Panc1 (cell line): ENCODE measurements at regions not wholly inside any gene's neighbourhood (a gene's known extent, or its start where the extent isn't known, plus 50 kb on each side); places are given as distances from the start of the nearest gene placed in this dataset.

ENCODE experiments used
- ATAC-seq: fragments of 200-7000 bp; cut with Tn5 transposase; 2 replicates; pipeline ENCODE4 v1.9.1; 2020; ENCODE audit warnings: mild to moderate bottlenecking, moderate library complexity
- BruUV-seq: library from RNA; stranded (reverse); fragments of 400-500 nt; replicated peaks from 2 replicates; lab custom pipeline; 2021; lab: Mats Ljungman, UMichigan
- CTCF ChIA-PET: fragments of 300-600 bp; sonication (Branson Sonifier 250); formaldehyde crosslinking; loops from one replicate; lab custom pipeline; 2022; ENCODE audit warnings: antibody characterized with exemption; lab: Charles Lee
- POLR2A ChIA-PET: fragments of 300-600 bp; sonication (Branson Sonifier 250); formaldehyde crosslinking; loops from one replicate; lab custom pipeline; 2022; ENCODE audit warnings: antibody characterized with exemption; lab: Charles Lee
- DNase-seq: peaks from one replicate; pipeline ENCODE4 v3.0.0-alpha.2; 2010; ENCODE audit warnings: low read depth, low spot score
- H3K27ac ChIP-seq: 2 replicates; pipeline ENCODE4 v1.5.1; 2011; ENCODE audit warnings: mild to moderate bottlenecking, low read length, inconsistent platforms
- H3K27me3 ChIP-seq: fragments of 200-500 bp; sonication (Bioruptor generic); 2 replicates; pipeline ENCODE4 v1.6.0; 2014; ENCODE audit warnings: low read length, inconsistent platforms; ENCODE audit not compliant: control insufficient read depth, insufficient read depth
- H3K36me3 ChIP-seq: fragments of 200-500 bp; sonication (Bioruptor generic); 2 replicates; pipeline ENCODE4 v1.5.1; 2014; ENCODE audit warnings: inconsistent platforms, mild to moderate bottlenecking, low read length, moderate library complexity; ENCODE audit not compliant: control insufficient read depth, insufficient read depth
- H3K4me1 ChIP-seq: 2 replicates; pipeline ENCODE4 v1.5.1; 2011; ENCODE audit warnings: inconsistent platforms, mild to moderate bottlenecking, low read length, moderate library complexity; ENCODE audit not compliant: control insufficient read depth, insufficient read depth
- H3K4me3 ChIP-seq, 2 experiments: 2 replicates each; pipeline ENCODE4 v1.5.1; 2011 to 2012; ENCODE audit warnings: low read depth in 2 of 2, low read length in 2 of 2, mild to moderate bottlenecking in 2 of 2, inconsistent platforms in 1 of 2, moderate library complexity in 1 of 2
- H3K9me3 ChIP-seq: fragments of 200-500 bp; sonication (Bioruptor generic); 2 replicates; pipeline ENCODE4 v1.5.1; 2014; ENCODE audit warnings: low read depth, mild to moderate bottlenecking, inconsistent platforms, low read length, moderate library complexity; ENCODE audit not compliant: control insufficient read depth, insufficient read depth
- POLR2AphosphoS5 ChIP-seq: IDR thresholded peaks from 2 replicates; pipeline ENCODE4 v1.6.1; 2012; ENCODE audit warnings: mild to moderate bottlenecking, low read depth, low read length, moderate library complexity
- SIN3A ChIP-seq: IDR thresholded peaks from 2 replicates; pipeline ENCODE4 v1.6.1; 2012; ENCODE audit warnings: low read depth, mild to moderate bottlenecking, low read length, moderate library complexity, borderline replicate concordance; ENCODE audit not compliant: insufficient read depth
- TCF7L2 ChIP-seq: IDR thresholded peaks from 2 replicates; pipeline ENCODE4 v1.6.1; 2011; ENCODE audit warnings: mild to moderate bottlenecking, low read depth, low read length, inconsistent platforms
- in situ Hi-C: cut with HindIII; loops from 2 replicates; pipeline ENCODE4 v1.10.0; 2016; ENCODE audit warnings: low sequenced_read_pairs, low pct_unique_long_range_greater_than_20kb
- intact Hi-C: fragments of 100-400 bp; cut with micrococcal nuclease; formaldehyde crosslinking; loops from one replicate; pipeline ENCODE4 v1.10.0; 2022; ENCODE audit not compliant: unreplicated experiment
- TF ChIP-seq, protein P1 (sequence below), 2 experiments: IDR thresholded peaks; 2 replicates each; pipeline ENCODE4 v1.6.1; 2011 to 2012; ENCODE audit warnings: low read depth in 2 of 2, control low read depth in 1 of 2, low read length in 1 of 2, mild to moderate bottlenecking in 1 of 2, moderate library complexity in 1 of 2; ENCODE audit not compliant: insufficient read depth in 1 of 2
- TF ChIP-seq, protein P2 (sequence below): fragments of 450-650 bp; IDR thresholded peaks from 2 replicates; pipeline ENCODE4 v1.5.1; 2017; ENCODE audit warnings: mild to moderate bottlenecking

DNA sequence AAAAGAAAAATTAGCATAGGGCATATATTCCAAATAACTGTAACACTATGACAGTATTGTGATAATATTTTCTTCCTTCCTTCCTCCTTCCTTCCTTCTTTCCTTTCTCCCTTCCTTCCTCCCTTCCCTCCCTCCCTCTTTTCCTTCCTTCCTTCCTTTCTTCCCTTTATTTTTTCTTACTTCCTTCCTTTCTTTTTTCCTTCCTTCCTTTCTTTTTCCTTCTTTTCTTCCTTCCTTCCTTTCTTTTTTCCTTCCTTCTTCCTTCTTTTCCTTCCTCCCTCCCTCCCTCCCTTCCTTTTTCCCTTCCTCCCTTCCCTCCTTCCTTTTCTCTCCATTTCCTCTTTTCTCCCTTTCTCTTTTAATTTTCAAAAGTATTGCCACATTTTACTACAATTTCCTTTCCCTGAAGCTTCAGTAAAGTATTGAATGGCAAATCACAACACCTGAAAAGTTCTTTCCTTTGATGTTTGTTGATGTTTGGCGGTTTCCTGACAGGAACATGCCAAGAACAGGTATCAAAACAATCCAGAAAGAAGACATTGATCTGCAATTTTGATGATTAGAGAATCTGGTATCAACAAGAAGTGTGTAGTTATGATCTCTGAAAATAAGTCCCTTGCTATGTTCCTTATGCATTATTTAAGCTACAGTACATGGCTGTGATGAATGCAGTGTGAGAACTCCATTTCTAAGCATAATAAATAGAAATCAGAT is 253.1 kb upstream of the EDIL3 start:
- Histone ChIP-seq H3K27me3 (no peaks in the 10 kb centered on the region), H3K9me3 (no peaks in the 10 kb centered on the region), H3K4me3 (no peak overlapping the region), H3K4me1 (no peaks in the 10 kb centered on the region), H3K36me3 (no peaks in the 10 kb centered on the region), H3K27ac (no peak overlapping the region)
- DNase-seq (no peak), ATAC-seq (no peak)
- TF ChIP-seq, protein P1, sequence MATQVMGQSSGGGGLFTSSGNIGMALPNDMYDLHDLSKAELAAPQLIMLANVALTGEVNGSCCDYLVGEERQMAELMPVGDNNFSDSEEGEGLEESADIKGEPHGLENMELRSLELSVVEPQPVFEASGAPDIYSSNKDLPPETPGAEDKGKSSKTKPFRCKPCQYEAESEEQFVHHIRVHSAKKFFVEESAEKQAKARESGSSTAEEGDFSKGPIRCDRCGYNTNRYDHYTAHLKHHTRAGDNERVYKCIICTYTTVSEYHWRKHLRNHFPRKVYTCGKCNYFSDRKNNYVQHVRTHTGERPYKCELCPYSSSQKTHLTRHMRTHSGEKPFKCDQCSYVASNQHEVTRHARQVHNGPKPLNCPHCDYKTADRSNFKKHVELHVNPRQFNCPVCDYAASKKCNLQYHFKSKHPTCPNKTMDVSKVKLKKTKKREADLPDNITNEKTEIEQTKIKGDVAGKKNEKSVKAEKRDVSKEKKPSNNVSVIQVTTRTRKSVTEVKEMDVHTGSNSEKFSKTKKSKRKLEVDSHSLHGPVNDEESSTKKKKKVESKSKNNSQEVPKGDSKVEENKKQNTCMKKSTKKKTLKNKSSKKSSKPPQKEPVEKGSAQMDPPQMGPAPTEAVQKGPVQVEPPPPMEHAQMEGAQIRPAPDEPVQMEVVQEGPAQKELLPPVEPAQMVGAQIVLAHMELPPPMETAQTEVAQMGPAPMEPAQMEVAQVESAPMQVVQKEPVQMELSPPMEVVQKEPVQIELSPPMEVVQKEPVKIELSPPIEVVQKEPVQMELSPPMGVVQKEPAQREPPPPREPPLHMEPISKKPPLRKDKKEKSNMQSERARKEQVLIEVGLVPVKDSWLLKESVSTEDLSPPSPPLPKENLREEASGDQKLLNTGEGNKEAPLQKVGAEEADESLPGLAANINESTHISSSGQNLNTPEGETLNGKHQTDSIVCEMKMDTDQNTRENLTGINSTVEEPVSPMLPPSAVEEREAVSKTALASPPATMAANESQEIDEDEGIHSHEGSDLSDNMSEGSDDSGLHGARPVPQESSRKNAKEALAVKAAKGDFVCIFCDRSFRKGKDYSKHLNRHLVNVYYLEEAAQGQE (IDR thresholded peaks at IDR 0.05; ENCODE audit: insufficient read depth in 1 of 2, low read depth in 2 of 2, low read length in 1 of 2): no peak
- no peak for TF ChIP-seq TCF7L2
- no peak for TF ChIP-seq POLR2AphosphoS5
- no peak for TF ChIP-seq SIN3A
- TF ChIP-seq, protein P2, sequence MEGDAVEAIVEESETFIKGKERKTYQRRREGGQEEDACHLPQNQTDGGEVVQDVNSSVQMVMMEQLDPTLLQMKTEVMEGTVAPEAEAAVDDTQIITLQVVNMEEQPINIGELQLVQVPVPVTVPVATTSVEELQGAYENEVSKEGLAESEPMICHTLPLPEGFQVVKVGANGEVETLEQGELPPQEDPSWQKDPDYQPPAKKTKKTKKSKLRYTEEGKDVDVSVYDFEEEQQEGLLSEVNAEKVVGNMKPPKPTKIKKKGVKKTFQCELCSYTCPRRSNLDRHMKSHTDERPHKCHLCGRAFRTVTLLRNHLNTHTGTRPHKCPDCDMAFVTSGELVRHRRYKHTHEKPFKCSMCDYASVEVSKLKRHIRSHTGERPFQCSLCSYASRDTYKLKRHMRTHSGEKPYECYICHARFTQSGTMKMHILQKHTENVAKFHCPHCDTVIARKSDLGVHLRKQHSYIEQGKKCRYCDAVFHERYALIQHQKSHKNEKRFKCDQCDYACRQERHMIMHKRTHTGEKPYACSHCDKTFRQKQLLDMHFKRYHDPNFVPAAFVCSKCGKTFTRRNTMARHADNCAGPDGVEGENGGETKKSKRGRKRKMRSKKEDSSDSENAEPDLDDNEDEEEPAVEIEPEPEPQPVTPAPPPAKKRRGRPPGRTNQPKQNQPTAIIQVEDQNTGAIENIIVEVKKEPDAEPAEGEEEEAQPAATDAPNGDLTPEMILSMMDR: no peak
- intact Hi-C loops (no loop called here), in situ Hi-C loops (no loop called here)
- no TSS peak for BruUV-seq
- ChIA-PET POLR2A (no interaction called here), CTCF (no interaction called here)

DNA sequence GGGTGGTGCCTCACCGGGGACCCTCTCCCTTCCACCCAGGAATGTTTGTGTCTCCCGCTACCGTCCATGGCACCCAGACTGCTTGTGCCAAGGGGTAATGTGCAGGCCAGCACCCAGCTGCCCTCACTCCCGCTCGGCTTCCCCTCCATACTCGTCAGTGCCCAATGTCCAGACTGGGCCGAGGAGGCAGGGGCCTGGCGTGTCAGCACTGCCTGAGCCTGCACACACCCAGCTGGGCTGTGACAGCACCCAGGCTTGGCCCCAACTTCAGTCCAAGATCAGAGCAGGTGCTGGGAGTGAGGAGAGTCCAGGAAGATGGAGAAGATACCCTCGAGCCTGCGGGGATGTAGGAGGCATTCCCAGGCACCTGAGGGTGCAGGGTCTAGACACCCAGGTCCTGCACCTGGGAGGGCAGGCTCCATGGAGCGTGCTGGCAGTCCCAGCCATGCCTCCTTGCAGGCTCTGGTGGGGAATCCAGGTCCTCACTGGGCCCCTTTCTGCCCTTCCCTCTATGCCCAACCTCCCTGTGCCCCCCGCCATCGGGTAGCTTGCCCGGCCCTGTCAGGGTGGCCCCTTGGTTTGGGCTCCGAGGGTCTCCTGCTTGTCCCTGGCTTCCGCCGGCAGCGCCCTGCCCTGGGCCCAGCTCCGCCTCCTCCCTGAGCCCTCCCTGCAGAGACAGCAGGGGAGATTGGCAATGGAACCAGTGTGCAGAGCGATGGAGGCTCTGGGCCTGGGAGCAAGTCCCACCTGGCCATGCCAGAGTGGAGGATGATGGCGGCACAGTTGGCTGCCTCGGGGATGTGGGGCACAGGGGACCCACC is 250.8 kb upstream of the EDIL3 start:
- H3K36me3 ChIP-seq: no peaks in the 10 kb centered on the region
- ChIA-PET POLR2A (no interaction called here), CTCF (no interaction called here)
- no peaks in the 10 kb centered on the region for H3K9me3 ChIP-seq
- no peak overlapping the region for H3K4me3 ChIP-seq
- intact Hi-C loops (no loop called here), in situ Hi-C loops (no loop called here)
- H3K27ac ChIP-seq: no peak overlapping the region
- DNase-seq (no peak), ATAC-seq (no peak)
- H3K27me3 ChIP-seq: no peaks in the 10 kb centered on the region
- TF ChIP-seq, protein P2: no peak
- TF ChIP-seq TCF7L2: no peak
- no peak for TF ChIP-seq SIN3A
- TF ChIP-seq, protein P1 (IDR thresholded peaks at IDR 0.05; ENCODE audit: insufficient read depth in 1 of 2, low read depth in 2 of 2, low read length in 1 of 2): no peak
- TF ChIP-seq POLR2AphosphoS5: no peak
- no TSS peak for BruUV-seq
- no peaks in the 10 kb centered on the region for H3K4me1 ChIP-seq
